ENCODE measurements at regions not wholly inside any gene's neighbourhood (a gene's known extent, or its start where the extent isn't known, plus 50 kb on each side); places are given as distances from the start of the nearest gene placed in this dataset.
"Not testable (repeated sequence)": the region's sequence is repeated elsewhere in the genome, so short reads cannot be mapped to it uniquely, and the experiment has no call there.

- H3K27me3 Mint-ChIP-seq = peaks cover 12% of the 10 kb centered on the region
- not testable (repeated sequence) for H3K9me3 Mint-ChIP-seq, H3K4me1 Mint-ChIP-seq
Measured at GRCh38 chr14:105614987-105615386, 88.6 kb downstream of the TMEM121 start.

DNA sequence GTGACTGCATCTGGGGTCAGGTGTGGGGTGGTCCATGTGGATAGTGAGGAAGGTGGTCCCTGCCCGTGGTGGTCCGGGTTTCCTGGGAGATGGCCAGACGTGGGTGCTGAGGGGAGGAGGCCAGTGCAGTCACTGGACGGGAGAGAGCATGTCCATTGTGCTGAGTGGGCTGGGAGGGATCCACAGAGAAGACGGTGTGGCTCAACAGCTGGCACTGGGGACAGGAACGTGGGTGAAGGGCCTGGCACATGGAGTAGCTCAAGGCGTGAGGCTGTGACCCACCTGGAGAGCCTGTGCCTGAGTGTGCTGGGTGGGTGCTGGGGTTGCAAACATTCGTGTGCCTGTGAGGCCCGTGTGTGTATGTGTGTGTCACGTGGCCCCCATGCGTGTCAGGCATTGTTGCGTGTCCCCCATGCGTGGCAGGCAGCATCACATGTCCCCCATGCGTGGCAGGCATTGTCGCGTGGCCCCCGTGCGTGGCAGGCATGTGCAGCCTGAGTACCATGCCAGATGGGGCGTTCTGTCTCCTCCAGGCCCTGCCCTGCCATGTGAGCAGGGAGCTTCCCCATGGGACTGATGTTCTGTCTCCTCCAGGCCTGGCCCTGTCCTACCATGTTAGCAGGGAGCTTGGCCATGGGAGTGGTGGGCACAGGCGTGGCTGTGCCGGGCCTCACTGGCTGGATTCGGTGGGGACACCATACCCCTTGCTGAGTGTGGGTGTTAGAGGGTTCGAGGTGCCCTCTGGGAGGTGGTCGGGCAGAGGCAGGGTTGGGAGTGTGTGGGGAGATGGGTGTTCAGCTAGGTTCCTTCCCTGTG, 89.8 kb downstream of the TMEM121 start:
- H3K4me1 Mint-ChIP-seq, H3K9me3 Mint-ChIP-seq, H3K4me3 Mint-ChIP-seq, DNase-seq, H3K27ac Mint-ChIP-seq: not testable (repeated sequence)
- peaks cover 12% of the 10 kb centered on the region for H3K27me3 Mint-ChIP-seq
- peak; percentile 66 for ATAC-seq

More at GRCh38 chr14:105614987-105615386, 88.6 kb downstream of the TMEM121 start:
- H3K4me3 Mint-ChIP-seq, ATAC-seq, H3K27ac Mint-ChIP-seq, DNase-seq: not testable (repeated sequence)

DNA sequence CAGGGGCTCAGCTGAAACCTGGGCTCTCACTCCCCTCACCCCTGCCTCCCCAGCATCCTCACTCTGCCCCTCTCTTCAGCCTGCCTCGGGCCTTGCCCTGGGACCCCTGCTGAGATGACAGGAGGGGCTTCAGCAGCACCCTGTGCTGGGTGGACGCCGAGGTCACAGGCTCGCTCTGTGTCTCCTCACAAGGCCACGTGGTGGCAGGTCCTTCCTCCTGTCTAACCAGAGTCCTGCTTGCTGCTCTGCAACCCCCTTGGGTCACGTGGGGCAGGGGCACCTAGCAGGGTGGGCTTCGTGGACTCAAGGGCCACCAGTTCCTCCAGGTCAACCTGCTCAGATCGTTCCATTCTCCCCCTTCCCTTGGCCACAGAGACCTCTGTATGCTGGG, 90.4 kb downstream of the TMEM121 start:
- H3K4me1 Mint-ChIP-seq = no peaks in the 10 kb centered on the region
- H3K27ac Mint-ChIP-seq = no peak overlapping the region
- H3K9me3 Mint-ChIP-seq = no peaks in the 10 kb centered on the region
- ATAC-seq (no peak), DNase-seq (no peak)
- H3K4me3 Mint-ChIP-seq = no peak overlapping the region
- peaks cover 12% of the 10 kb centered on the region for H3K27me3 Mint-ChIP-seq

DNA sequence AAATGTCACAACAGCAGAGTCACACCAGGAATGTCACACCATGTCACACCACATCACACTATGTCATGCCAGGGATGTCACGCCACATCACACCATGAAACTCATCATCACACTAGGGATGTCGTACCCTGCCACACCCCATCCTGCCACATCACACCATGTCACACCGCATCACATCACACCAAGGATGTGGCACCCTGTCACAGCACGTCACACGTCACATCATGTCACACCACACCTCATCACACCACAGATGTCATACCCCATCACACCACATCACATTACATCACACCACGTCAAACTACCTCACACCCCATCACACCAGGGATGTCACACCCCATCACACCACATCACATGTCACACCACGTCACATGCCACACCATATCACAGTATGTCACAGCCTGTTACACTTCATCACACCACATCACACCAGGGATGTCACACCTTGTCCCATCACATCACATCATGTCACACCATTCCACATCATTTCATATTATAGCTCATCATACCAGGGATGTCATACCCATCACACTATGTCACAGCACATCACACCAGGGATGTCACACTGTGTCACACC, 90.9 kb downstream of the TMEM121 start:
- peaks cover 12% of the 10 kb centered on the region for H3K27me3 Mint-ChIP-seq
- DNase-seq = no peak
- H3K27ac Mint-ChIP-seq = no peak overlapping the region
- ATAC-seq = peak; percentile 41
- H3K9me3 Mint-ChIP-seq = no peaks in the 10 kb centered on the region
- no peak overlapping the region for H3K4me3 Mint-ChIP-seq
- H3K4me1 Mint-ChIP-seq = no peaks in the 10 kb centered on the region

- peak; percentile 2 for ATAC-seq
- H3K27ac Mint-ChIP-seq, H3K4me1 Mint-ChIP-seq, DNase-seq, H3K9me3 Mint-ChIP-seq, H3K4me3 Mint-ChIP-seq: not testable (repeated sequence)
- peaks cover 12% of the 10 kb centered on the region for H3K27me3 Mint-ChIP-seq
Measured at GRCh38 chr14:105617805-105618204, 91.4 kb downstream of the TMEM121 start.

- DNase-seq, H3K4me3 Mint-ChIP-seq, H3K4me1 Mint-ChIP-seq, H3K9me3 Mint-ChIP-seq, H3K27me3 Mint-ChIP-seq, ATAC-seq: not testable (repeated sequence)
- H3K27ac Mint-ChIP-seq = peak overlapping the region in 1 of 2 donors; percentile 4
Measured at GRCh38 chr14:105619324-105619723, 92.9 kb downstream of the TMEM121 start.

GRCh38 chr14:105620178-105620864, 93.9 kb downstream of the TMEM121 start:
- not testable (repeated sequence) for H3K27me3 Mint-ChIP-seq, H3K4me1 Mint-ChIP-seq

GRCh38 chr14:105620865-105621471, 94.6 kb downstream of the TMEM121 start:
- H3K27me3 Mint-ChIP-seq, ATAC-seq, DNase-seq, H3K27ac Mint-ChIP-seq, H3K9me3 Mint-ChIP-seq, H3K4me3 Mint-ChIP-seq, H3K4me1 Mint-ChIP-seq: not testable (repeated sequence)

More at GRCh38 chr14:105620178-105620864, 93.9 kb downstream of the TMEM121 start:
- H3K4me3 Mint-ChIP-seq, DNase-seq, ATAC-seq, H3K27ac Mint-ChIP-seq, H3K9me3 Mint-ChIP-seq: not testable (repeated sequence)

DNA sequence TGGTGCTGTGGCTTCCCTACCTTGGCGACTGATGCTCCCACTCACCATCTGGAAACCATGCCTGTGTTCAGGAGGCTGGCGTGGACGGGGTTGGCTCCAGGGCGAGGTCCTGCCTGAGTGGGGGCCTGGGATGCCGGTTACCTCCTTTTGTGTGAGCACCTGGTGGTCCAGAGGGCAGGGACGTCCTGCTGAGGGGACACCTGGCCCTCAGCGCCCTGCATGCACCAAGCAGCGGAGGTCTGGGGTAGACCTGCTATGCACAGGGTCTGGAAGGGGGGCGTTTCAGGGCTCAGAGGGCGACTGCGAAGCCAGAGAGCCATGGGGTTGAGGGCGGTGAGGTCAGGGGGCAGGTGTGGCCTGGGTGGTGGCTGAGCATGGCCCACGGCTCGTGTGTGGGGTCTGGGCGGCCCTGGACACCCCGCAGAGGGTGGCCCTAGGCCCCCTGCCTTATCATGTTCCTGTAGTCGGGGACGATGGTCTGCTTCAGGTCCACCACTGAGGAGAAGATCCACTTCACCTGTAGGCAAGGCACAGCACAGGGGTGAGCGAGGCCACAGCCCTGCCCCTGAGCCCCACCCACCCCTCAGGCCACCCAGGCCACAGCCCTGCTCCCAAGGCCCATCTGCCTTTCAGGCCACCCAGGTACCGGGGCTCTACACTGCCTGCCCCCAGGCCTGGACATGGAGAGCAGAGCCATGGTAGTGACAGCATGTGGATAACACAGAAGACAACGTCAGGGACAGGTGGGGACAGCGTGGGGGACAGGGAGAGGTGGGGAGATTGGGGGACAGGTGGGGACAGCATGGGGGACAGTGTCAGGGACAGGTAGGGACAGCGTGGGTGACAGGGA, 95.3 kb downstream of the TMEM121 start:
- not testable (repeated sequence) for H3K9me3 Mint-ChIP-seq, DNase-seq, H3K4me3 Mint-ChIP-seq, H3K27ac Mint-ChIP-seq, H3K4me1 Mint-ChIP-seq, H3K27me3 Mint-ChIP-seq
- peak; percentile 30 for ATAC-seq

DNA sequence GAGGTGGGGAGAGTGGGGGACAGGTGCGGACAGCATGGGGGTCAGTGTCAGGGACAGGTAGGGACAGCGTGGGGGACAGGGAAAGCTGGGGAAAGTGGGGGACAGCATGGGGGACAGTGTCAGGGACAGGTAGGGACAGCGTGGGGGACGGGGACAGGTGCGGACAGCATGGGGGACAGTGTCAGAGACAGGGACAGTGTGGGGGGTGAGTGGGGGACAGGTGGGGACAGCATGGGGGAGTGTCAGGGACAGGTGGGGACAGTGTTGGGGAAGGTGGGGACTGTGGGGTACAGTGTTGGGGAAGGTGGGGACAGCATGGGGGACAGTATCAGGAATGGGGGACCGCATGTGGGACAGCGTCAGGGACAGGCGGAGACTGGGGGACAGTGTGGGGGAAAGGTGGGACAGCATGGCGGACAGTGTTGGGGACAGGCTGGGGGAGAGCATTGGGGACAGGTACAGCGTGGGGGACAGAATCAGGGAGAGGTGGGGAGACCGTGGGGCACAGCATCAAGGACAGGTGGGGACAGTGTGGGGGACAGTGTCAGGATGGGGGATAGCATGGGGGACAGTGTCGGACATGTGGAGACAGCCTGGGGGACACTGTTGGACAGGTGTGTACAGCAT, 96.1 kb downstream of the TMEM121 start:
- Mint-ChIP-seq H3K9me3 (no peaks in the 10 kb centered on the region), H3K27me3 (no peaks in the 10 kb centered on the region), H3K27ac (no peak overlapping the region), H3K4me1 (no peaks in the 10 kb centered on the region), H3K4me3 (no peak overlapping the region)
- DNase-seq = no peak
- peak; percentile 50 for ATAC-seq

DNA sequence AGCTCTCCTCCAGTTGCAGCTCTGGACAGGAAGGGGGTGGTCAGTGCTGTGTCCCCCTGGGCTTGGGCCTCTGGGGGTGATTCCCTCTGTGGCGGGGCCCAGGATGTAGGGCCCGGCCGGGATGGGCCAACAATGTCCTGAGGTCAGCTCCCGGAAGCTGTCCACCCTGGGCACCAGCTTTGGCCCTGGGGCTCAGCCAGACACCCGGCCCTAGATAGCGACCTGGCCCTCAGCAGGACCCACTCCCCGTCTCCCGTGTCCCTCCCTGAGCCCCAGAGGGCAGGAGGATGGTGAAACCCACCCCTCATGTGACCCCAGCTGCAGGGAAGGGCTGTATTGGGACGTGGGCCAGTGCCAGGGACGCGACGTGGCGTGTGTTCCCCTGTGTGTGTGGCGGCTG, 96.8 kb downstream of the TMEM121 start:
- not testable (repeated sequence) for H3K27ac Mint-ChIP-seq, H3K4me3 Mint-ChIP-seq, H3K4me1 Mint-ChIP-seq, ATAC-seq, H3K9me3 Mint-ChIP-seq, DNase-seq, H3K27me3 Mint-ChIP-seq

DNA sequence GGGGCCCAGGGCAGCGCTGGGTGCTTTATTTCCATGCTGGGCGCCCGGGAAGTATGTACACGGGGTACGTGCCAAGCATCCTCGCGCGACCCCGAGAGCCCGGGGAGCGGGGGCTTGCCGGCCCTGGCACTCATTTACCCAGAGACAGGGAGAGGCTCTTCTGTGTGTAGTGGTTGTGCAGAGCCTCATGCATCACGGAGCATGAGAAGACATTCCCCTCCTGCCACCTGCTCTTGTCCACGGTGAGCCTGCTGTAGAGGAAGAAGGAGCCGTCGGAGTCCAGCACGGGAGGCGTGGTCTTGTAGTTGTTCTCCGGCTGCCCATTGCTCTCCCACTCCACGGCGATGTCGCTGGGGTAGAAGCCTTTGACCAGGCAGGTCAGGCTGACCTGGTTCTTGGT, 98.0 kb downstream of the TMEM121 start:
- H3K4me1 Mint-ChIP-seq, H3K27ac Mint-ChIP-seq, ATAC-seq, H3K4me3 Mint-ChIP-seq, DNase-seq, H3K27me3 Mint-ChIP-seq, H3K9me3 Mint-ChIP-seq: not testable (repeated sequence)

DNA sequence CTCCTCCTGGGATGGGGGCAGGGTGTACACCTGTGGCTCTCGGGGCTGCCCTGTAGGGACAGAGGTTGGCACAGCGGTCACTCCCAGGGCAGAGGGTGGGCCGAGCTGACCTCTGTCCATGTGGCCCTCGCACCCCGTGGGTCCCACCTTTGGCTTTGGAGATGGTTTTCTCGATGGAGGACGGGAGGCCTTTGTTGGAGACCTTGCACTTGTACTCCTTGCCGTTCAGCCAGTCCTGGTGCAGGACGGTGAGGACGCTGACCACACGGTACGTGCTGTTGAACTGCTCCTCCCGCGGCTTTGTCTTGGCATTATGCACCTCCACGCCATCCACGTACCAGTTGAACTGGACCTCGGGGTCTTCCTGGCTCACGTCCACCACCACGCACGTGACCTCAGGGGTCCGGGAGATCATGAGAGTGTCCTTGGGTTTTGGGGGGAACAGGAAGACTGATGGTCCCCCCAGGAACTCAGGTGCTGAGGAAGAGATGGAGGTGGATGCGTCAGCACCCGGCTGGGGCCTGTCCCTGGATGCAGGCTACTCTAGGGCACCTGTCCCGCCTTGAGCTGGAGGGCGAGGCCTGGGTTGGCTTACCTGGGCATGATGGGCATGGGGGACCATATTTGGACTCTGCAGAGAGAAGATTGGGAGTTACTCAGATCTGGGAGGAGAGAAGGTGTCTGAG, 98.5 kb downstream of the TMEM121 start:
- H3K4me1 Mint-ChIP-seq, H3K4me3 Mint-ChIP-seq, H3K9me3 Mint-ChIP-seq, H3K27ac Mint-ChIP-seq, ATAC-seq, DNase-seq: not testable (repeated sequence)
- peaks cover 11% of the 10 kb centered on the region for H3K27me3 Mint-ChIP-seq

DNA sequence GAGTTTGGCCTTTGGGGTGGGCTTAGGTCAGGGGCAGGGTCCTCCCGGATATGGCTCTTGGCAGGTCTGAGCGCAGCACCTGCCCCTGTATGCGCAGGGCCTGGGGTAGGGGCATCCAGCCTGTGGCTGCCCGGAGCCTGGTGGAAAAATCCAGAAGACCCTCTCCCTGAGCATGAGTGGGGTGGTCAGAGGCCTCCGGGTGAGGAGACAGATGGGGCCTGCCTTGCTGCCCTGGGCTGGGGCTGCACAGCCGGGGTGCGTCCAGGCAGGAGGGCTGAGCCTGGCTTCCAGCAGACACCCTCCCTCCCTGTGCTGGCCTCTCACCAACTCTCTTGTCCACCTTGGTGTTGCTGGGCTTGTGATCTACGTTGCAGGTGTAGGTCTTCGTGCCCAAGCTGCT, 99.1 kb downstream of the TMEM121 start:
- DNase-seq, ATAC-seq, H3K4me3 Mint-ChIP-seq, H3K27ac Mint-ChIP-seq, H3K9me3 Mint-ChIP-seq, H3K4me1 Mint-ChIP-seq: not testable (repeated sequence)
- H3K27me3 Mint-ChIP-seq = peaks cover 13% of the 10 kb centered on the region

All from stimulated activated naive CD8-positive, alpha-beta T cell treated with anti-CD3 and anti-CD28 coated beads, Interleukin-15, amount 100 ng/mL, for 72 hours (primary cell).